ENCODE measurements at regions not wholly inside any gene's neighbourhood (a gene's known extent, or its start where the extent isn't known, plus 50 kb on each side); places are given as distances from the start of the nearest gene placed in this dataset.

- intact Hi-C loops (cut with micrococcal nuclease) = no loop called here
- no peaks in the 10 kb centered on the region for H3K27me3 Mint-ChIP-seq
- H3K4me1 Mint-ChIP-seq (ENCODE audit: low read depth) = no peaks in the 10 kb centered on the region
- no peak overlapping the region for H3K4me3 Mint-ChIP-seq
- H3K9me3 Mint-ChIP-seq = peaks cover 34% of the 10 kb centered on the region
- H3K27ac Mint-ChIP-seq = no peak overlapping the region
- no peaks in the 10 kb centered on the region for H3K36me3 Mint-ChIP-seq (ENCODE audit: low read depth)
Observed at GRCh38 chr2:219812672-219813071, 185.2 kb downstream of the SLC4A3 start.

DNA sequence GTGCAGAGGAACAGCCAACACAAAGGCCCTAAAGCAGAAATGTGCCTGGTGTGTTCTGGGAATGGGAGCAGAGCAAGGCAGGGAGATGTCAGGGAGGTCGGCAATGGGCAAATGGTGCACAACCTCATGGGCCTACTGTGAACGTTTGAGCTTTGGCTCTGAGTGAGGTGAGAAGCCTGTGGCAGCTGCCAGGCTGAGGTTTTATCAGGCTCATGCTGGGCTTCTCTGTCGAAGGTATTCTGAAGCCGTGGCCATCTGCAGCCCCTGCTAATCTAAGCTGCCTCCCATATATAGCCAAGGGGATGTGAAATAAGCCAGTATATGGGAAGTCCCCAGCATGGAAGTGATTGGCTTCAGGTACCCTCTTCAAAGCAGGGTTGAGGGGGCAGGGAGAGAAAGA lies 193.3 kb downstream of the SLC4A3 start:
- H3K9me3 Mint-ChIP-seq = peaks cover 33% of the 10 kb centered on the region
- H3K27ac Mint-ChIP-seq = no peak overlapping the region
- no peak overlapping the region for H3K4me3 Mint-ChIP-seq
- intact Hi-C loops (cut with micrococcal nuclease) = no loop called here
- H3K4me1 Mint-ChIP-seq (ENCODE audit: low read depth) = no peaks in the 10 kb centered on the region
- no peaks in the 10 kb centered on the region for H3K27me3 Mint-ChIP-seq
- H3K36me3 Mint-ChIP-seq (ENCODE audit: low read depth) = no peaks in the 10 kb centered on the region

GRCh38 chr2:219823574-219823973 lies 196.1 kb downstream of the SLC4A3 start:
- intact Hi-C loops (cut with micrococcal nuclease) = no loop called here
- Mint-ChIP-seq H3K27me3 (no peaks in the 10 kb centered on the region), H3K9me3 (peaks cover 24% of the 10 kb centered on the region), H3K4me1 (ENCODE audit: low read depth) (no peaks in the 10 kb centered on the region), H3K4me3 (no peak overlapping the region), H3K36me3 (ENCODE audit: low read depth) (no peaks in the 10 kb centered on the region), H3K27ac (no peak overlapping the region)

- Mint-ChIP-seq H3K4me3 (no peak overlapping the region), H3K9me3 (peaks cover 10% of the 10 kb centered on the region), H3K4me1 (ENCODE audit: low read depth) (no peaks in the 10 kb centered on the region), H3K27me3 (no peaks in the 10 kb centered on the region), H3K36me3 (ENCODE audit: low read depth) (no peaks in the 10 kb centered on the region), H3K27ac (no peak overlapping the region)
- intact Hi-C loops (cut with micrococcal nuclease) = no loop called here
Observed at GRCh38 chr2:219824996-219825395, 197.6 kb downstream of the SLC4A3 start.

DNA sequence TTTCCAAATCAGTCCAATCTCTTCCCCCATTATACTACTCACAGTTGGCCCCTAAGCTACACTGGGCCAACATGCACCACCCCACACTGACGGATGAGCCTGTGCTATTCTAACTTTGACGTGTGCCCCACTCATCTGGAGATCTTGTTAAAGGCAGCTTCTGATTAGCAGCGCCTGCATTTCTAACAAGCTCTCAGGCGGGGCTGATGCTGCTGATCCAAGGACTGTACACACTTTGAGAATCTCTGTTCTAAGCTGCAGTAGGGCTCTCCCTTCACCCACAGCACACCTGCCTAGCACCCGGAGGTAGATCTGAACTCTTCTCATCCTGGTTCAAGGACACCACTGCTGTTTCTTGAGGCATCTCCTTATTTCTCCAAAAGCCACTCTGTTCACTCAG lies 200.7 kb downstream of the SLC4A3 start:
- intact Hi-C loops (cut with micrococcal nuclease) = no loop called here
- no peaks in the 10 kb centered on the region for H3K27me3 Mint-ChIP-seq
- no peak overlapping the region for H3K27ac Mint-ChIP-seq
- no peak overlapping the region for H3K4me3 Mint-ChIP-seq
- H3K36me3 Mint-ChIP-seq (ENCODE audit: low read depth) = no peaks in the 10 kb centered on the region
- H3K4me1 Mint-ChIP-seq (ENCODE audit: low read depth) = no peaks in the 10 kb centered on the region
- no peaks in the 10 kb centered on the region for H3K9me3 Mint-ChIP-seq

DNA sequence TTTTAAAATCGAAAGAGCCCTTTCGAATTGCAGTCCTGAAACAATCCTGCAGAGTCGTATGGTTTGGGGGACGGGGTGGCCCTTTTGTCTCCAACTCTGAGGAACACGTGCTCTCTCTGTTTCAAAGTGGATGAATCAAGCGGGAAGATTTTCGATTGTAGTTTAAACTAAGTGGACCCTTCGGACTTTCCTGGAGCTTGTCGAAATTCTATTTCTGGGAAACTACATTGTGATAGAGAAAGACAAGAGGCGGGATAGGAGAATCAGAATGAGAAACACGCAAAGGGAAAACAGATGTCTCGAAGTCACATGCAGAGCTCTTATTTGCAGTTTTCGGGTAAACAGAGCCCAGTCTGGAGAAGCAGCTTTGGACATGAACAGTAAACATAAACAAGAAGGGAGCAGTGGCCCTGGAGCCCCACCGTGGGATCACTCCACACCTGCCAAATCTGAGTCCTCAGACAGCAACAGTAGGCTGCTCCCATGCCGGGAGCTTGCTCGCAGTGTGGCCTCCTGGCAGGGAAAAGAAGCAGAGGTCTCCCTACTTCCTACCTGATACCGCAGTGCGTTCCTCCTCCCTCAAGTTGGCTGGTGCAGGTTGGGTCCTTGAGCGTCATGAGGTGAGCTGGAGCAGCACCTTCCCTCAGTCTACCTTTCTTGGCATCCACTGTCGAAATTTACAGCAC lies 202.4 kb downstream of the SLC4A3 start:
- Mint-ChIP-seq H3K4me1 (ENCODE audit: low read depth) (no peaks in the 10 kb centered on the region), H3K9me3 (no peaks in the 10 kb centered on the region), H3K27me3 (no peaks in the 10 kb centered on the region), H3K27ac (no peak overlapping the region), H3K36me3 (ENCODE audit: low read depth) (no peaks in the 10 kb centered on the region), H3K4me3 (no peak overlapping the region)
- intact Hi-C loops (cut with micrococcal nuclease) = no loop called here

DNA sequence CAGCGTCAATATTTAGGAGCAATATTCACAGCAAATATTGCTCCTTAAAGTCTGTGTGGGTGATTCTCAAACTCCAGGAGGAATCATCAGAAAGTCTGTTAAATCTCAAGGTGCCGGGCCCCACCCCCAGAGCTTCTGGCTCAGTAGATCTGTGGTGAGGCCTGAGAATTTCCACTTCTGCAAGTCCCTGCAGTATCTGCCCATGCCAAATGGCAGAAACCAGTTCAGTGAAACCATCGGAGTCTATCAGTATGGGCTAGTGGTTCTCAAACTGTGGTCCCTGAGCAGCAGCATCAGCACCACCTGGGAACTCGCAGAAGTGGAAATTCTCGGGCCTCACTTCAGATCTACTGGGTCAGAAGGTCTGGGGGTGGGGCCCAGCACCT lies 202.9 kb downstream of the SLC4A3 start:
- no peak overlapping the region for H3K27ac Mint-ChIP-seq
- H3K27me3 Mint-ChIP-seq = no peaks in the 10 kb centered on the region
- H3K4me1 Mint-ChIP-seq (ENCODE audit: low read depth) = no peaks in the 10 kb centered on the region
- H3K9me3 Mint-ChIP-seq = no peaks in the 10 kb centered on the region
- intact Hi-C loops (cut with micrococcal nuclease) = no loop called here
- no peak overlapping the region for H3K4me3 Mint-ChIP-seq
- no peaks in the 10 kb centered on the region for H3K36me3 Mint-ChIP-seq (ENCODE audit: low read depth)

DNA sequence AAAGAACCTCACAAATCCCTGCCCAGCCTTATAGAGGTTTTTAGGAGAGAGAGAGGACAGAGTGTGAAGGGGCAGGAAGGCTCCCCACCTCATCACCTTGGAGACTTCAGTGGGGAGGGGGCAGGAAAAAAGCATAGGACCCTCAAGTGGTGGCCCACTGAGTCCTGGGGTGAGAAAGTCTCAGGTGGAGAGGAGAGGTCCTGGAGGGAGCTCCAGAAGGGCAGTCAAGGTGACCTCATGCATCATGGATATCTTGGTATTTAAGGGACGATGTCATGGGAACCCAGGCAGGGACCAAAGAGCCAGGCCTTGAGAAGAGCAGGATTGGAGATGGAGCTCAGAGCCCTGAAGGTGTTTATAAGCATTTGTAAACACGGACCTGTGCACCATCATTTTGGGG lies 204.5 kb downstream of the SLC4A3 start:
- H3K4me1 Mint-ChIP-seq (ENCODE audit: low read depth) = no peaks in the 10 kb centered on the region
- H3K27ac Mint-ChIP-seq = no peak overlapping the region
- intact Hi-C loops (cut with micrococcal nuclease) = no loop called here
- no peaks in the 10 kb centered on the region for H3K9me3 Mint-ChIP-seq
- no peak overlapping the region for H3K4me3 Mint-ChIP-seq
- no peaks in the 10 kb centered on the region for H3K27me3 Mint-ChIP-seq
- no peaks in the 10 kb centered on the region for H3K36me3 Mint-ChIP-seq (ENCODE audit: low read depth)

DNA sequence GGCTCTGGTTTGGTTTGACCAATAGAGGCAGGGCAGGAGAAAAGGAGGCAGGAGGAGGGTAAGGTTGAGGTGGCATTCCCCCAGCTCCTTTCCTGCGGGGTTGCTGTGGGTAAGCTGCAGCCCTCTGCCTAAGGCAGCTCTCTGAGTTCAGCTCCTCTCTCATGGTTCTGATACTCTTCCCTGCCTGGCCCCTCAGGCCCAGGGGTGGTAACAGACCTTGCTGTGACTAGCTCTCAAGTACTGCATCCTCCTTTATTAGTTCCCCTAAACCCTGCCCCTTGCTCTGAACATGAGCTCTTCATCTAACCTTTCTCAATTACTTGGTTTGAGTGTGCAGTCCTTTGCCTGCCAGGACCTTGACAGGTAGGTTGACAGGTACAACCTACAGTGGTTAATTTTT lies 205.5 kb downstream of the SLC4A3 start:
- Mint-ChIP-seq H3K27ac (no peak overlapping the region), H3K4me3 (no peak overlapping the region), H3K36me3 (ENCODE audit: low read depth) (no peaks in the 10 kb centered on the region), H3K9me3 (no peaks in the 10 kb centered on the region), H3K27me3 (no peaks in the 10 kb centered on the region), H3K4me1 (ENCODE audit: low read depth) (no peaks in the 10 kb centered on the region)
- intact Hi-C loops (cut with micrococcal nuclease) = no loop called here

- Mint-ChIP-seq H3K27ac (no peak overlapping the region), H3K4me1 (ENCODE audit: low read depth) (no peaks in the 10 kb centered on the region), H3K27me3 (no peaks in the 10 kb centered on the region), H3K4me3 (no peak overlapping the region), H3K9me3 (no peaks in the 10 kb centered on the region), H3K36me3 (ENCODE audit: low read depth) (no peaks in the 10 kb centered on the region)
- intact Hi-C loops (cut with micrococcal nuclease) = no loop called here
Observed at GRCh38 chr2:219835493-219835892, 208.1 kb downstream of the SLC4A3 start.

DNA sequence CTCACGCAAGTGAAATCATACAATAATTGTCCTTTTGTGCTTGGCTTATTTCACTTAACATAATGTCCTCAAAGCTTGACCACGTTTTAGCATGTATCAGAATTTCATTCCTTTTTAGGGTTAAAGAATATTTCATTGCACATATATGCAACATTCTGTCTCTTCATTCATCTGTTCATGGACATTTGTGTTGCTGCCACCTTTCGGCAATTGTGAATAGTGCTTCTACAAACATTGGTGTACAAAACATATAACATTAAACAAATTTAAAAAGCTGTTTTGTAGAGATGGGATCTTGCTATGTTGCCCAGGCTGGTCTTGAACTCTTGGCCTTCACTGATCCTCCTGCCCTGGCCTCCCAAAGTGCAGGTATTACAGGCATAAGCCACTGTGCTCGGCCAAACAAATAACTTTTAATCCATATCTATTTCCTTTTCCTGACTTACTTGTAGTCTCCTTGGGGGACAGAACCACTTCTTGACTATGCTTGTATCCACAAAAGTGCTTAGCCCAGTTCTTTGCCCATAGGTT lies 209.3 kb downstream of the SLC4A3 start:
- no peaks in the 10 kb centered on the region for H3K4me1 Mint-ChIP-seq (ENCODE audit: low read depth)
- no peaks in the 10 kb centered on the region for H3K9me3 Mint-ChIP-seq
- intact Hi-C loops (cut with micrococcal nuclease) = no loop called here
- H3K27me3 Mint-ChIP-seq = no peaks in the 10 kb centered on the region
- no peaks in the 10 kb centered on the region for H3K36me3 Mint-ChIP-seq (ENCODE audit: low read depth)
- no peak overlapping the region for H3K4me3 Mint-ChIP-seq
- H3K27ac Mint-ChIP-seq = no peak overlapping the region

- no peak overlapping the region for H3K4me3 Mint-ChIP-seq
- intact Hi-C loops (cut with micrococcal nuclease) = no loop called here
- no peaks in the 10 kb centered on the region for H3K4me1 Mint-ChIP-seq (ENCODE audit: low read depth)
- no peaks in the 10 kb centered on the region for H3K9me3 Mint-ChIP-seq
- H3K27ac Mint-ChIP-seq = no peak overlapping the region
- no peaks in the 10 kb centered on the region for H3K27me3 Mint-ChIP-seq
- H3K36me3 Mint-ChIP-seq (ENCODE audit: low read depth) = no peaks in the 10 kb centered on the region
Observed at GRCh38 chr2:219844401-219845091, 217.1 kb downstream of the SLC4A3 start.

DNA sequence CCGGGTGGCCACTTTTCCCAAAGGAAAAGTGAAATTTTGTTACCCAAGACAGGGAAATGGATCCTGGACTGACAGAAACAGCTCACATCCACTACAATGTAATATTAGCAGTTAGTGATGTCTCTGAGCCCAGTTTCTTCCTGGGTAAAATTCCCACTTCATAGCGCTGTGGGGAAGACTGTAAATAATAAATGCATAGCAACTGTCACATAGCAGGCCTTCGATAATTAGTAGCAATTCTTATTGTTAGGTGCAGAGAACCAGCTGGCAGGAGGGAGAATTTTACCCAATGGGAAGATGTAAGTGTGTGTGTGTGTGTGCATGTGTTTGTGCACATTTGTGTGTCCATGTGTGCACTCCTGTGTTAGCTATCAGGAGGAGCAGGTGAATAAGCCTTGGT lies 221.5 kb downstream of the SLC4A3 start:
- Mint-ChIP-seq H3K27me3 (peaks cover 7% of the 10 kb centered on the region), H3K4me1 (ENCODE audit: low read depth) (no peaks in the 10 kb centered on the region), H3K4me3 (no peak overlapping the region), H3K36me3 (ENCODE audit: low read depth) (no peaks in the 10 kb centered on the region), H3K27ac (no peak overlapping the region), H3K9me3 (no peaks in the 10 kb centered on the region)
- intact Hi-C loops (cut with micrococcal nuclease) = no loop called here

DNA sequence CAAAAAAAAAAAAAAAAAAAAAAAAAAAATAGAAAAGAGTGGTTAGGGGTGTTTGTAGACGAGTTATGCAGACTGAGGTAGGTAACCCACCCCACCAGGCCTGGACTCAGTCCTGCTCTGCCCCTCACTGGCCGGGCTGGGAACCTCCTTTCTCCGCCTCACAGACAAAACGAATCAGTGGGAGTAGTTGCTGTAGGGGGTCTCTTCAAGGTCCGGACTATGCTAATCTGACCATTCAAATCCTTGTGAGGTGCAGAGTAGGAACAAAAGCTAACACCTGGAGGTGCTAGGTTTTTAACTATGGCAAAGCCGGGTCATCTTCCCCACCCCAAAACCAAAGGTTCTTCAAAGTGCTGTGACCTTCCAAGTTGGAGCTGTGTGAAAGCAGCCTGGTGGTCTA lies 223.7 kb downstream of the SLC4A3 start:
- intact Hi-C loops (cut with micrococcal nuclease) = no loop called here
- no peaks in the 10 kb centered on the region for H3K36me3 Mint-ChIP-seq (ENCODE audit: low read depth)
- no peaks in the 10 kb centered on the region for H3K4me1 Mint-ChIP-seq (ENCODE audit: low read depth)
- H3K4me3 Mint-ChIP-seq = no peak overlapping the region
- H3K9me3 Mint-ChIP-seq = no peaks in the 10 kb centered on the region
- H3K27ac Mint-ChIP-seq = no peak overlapping the region
- peaks cover 7% of the 10 kb centered on the region for H3K27me3 Mint-ChIP-seq
